Keratinocyte (primary cell): ENCODE measurements at regions not wholly inside any gene's neighbourhood (a gene's known extent, or its start where the extent isn't known, plus 50 kb on each side); places are given as distances from the start of the nearest gene placed in this dataset.

ENCODE experiments used
- DNase-seq: peaks from one replicate; pipeline ENCODE4 v3.0.0-alpha.2; 2011; ENCODE audit warnings: low read depth, missing footprints, low spot score
- FAIRE-seq: peaks from 2 replicates; lab custom pipeline; 2011; peaks lifted over from hg19 to GRCh38; lab: Jason Lieb, UNC
- H2AFZ ChIP-seq: 2 replicates; pipeline ENCODE4 v1.6.0; 2012; ENCODE audit warnings: low read length, control low read depth, inconsistent platforms; ENCODE audit not compliant: control insufficient read depth
- H3K27ac ChIP-seq: 2 replicates; pipeline ENCODE4 v1.5.1; 2011; ENCODE audit warnings: low read length; ENCODE audit not compliant: control insufficient read depth, insufficient read depth
- H3K27me3 ChIP-seq: 3 replicates; pipeline ENCODE4 v1.6.0; 2011; ENCODE audit warnings: low read length; ENCODE audit not compliant: control insufficient read depth, insufficient read depth; ENCODE audit errors: extremely low read depth
- H3K36me3 ChIP-seq, 2 experiments: 2 replicates in 1 of 2; 3 replicates in 1 of 2; pipeline ENCODE4 v1.5.1; 2011; ENCODE audit warnings: low read length in 2 of 2, mild to moderate bottlenecking in 1 of 2; ENCODE audit not compliant: control insufficient read depth in 2 of 2, insufficient read depth in 2 of 2; ENCODE audit errors: extremely low read depth in 1 of 2
- H3K4me1 ChIP-seq: 3 replicates; pipeline ENCODE4 v1.5.1; 2011; ENCODE audit warnings: low read length; ENCODE audit not compliant: control insufficient read depth, insufficient read depth; ENCODE audit errors: extremely low read depth
- H3K4me2 ChIP-seq: 3 replicates; pipeline ENCODE4 v1.6.0; 2011; ENCODE audit warnings: low read depth, low read length; ENCODE audit not compliant: control insufficient read depth, insufficient read depth; ENCODE audit errors: extremely low read depth
- H3K4me3 ChIP-seq, 3 experiments: fragments of 200-600 bp in 1 of 3; sonication (generic) in 1 of 3; 2 replicates in 2 of 3; 3 replicates in 1 of 3; pipeline ENCODE4 v1.5.1; 2011 to 2016; ENCODE audit warnings: low read length in 3 of 3, mild to moderate bottlenecking in 3 of 3, control low read depth in 2 of 3, inconsistent platforms in 1 of 3, low read depth in 1 of 3, mixed read lengths in 1 of 3, mixed run types in 1 of 3, moderate library complexity in 1 of 3; ENCODE audit not compliant: control insufficient read depth in 2 of 3, insufficient read depth in 2 of 3; ENCODE audit errors: extremely low read depth in 1 of 3
- H3K79me2 ChIP-seq: 2 replicates; pipeline ENCODE4 v1.6.0; 2012; ENCODE audit warnings: low read length; ENCODE audit not compliant: control insufficient read depth, insufficient read depth
- H3K9ac ChIP-seq: 3 replicates; pipeline ENCODE4 v1.6.0; 2011; ENCODE audit warnings: low read length; ENCODE audit not compliant: control insufficient read depth, insufficient read depth; ENCODE audit errors: extremely low read depth
- H3K9me1 ChIP-seq: 3 replicates; pipeline ENCODE4 v1.6.0; 2011; ENCODE audit warnings: low read length; ENCODE audit not compliant: control insufficient read depth, insufficient read depth; ENCODE audit errors: extremely low read depth
- H3K9me3 ChIP-seq: 2 replicates; pipeline ENCODE4 v1.5.1; 2012; ENCODE audit warnings: low read depth, low read length; ENCODE audit not compliant: control insufficient read depth
- H4K20me1 ChIP-seq: 3 replicates; pipeline ENCODE4 v1.6.0; 2011; ENCODE audit warnings: low read length; ENCODE audit not compliant: control insufficient read depth, insufficient read depth; ENCODE audit errors: extremely low read depth
- CTCF ChIP-seq, 3 experiments: IDR thresholded peaks in 1 of 3; conservative IDR thresholded peaks in 1 of 3; optimal IDR thresholded peaks in 1 of 3; 2 replicates in 2 of 3; 3 replicates in 1 of 3; pipeline versions ENCODE3 to v1.5.1; 2011; ENCODE audit warnings: low read length in 3 of 3, mild to moderate bottlenecking in 3 of 3, moderate library complexity in 2 of 3, control low read depth in 1 of 3, inconsistent platforms in 1 of 3; ENCODE audit not compliant: insufficient read depth in 2 of 3; ENCODE audit errors: extremely low read depth in 1 of 3
- EZH2 ChIP-seq: IDR thresholded peaks from one replicate; pipeline ENCODE4 v1.6.1; 2012; ENCODE audit warnings: inconsistent platforms, mild to moderate bottlenecking, low read length, moderate library complexity
- dilution Hi-C: fragments of 300-500 bp; cut with MboI; formaldehyde crosslinking; loops from one replicate; pipeline ENCODE4 v1.7.0; 2020; ENCODE audit warnings: low sequenced_read_pairs; ENCODE audit not compliant: extremely low pct_ligation_motif_present

- no peak for FAIRE-seq
These were observed 177.9 kb downstream of the CETN3 start for GRCh38 chr5:90231688-90232087.

GRCh38 chr5:90227683-90228082, 181.9 kb downstream of the CETN3 start:
- Histone ChIP-seq H3K9me3 (no peaks in the 10 kb centered on the region), H4K20me1 (no peaks in the 10 kb centered on the region), H3K79me2 (no peaks in the 10 kb centered on the region), H2AFZ (no peak overlapping the region), H3K27me3 (no peaks in the 10 kb centered on the region), H3K4me1 (no peaks in the 10 kb centered on the region), H3K27ac (no peak overlapping the region), H3K4me3 (no peak overlapping the region), H3K36me3 (no peaks in the 10 kb centered on the region), H3K9me1 (no peaks in the 10 kb centered on the region), H3K9ac (no peak overlapping the region), H3K4me2 (no peak overlapping the region)
- no peak for TF ChIP-seq CTCF (optimal IDR thresholded peaks at IDR 0.05 in 1 of 3, IDR thresholded peaks at IDR 0.05 in 1 of 3, conservative IDR thresholded peaks at IDR 0.05 in 1 of 3; ENCODE audit: extremely low read depth in 1 of 3, insufficient read depth in 2 of 3, low read length in 3 of 3)
- TF ChIP-seq EZH2, result no peak
- FAIRE-seq (no peak), DNase-seq (no peak)
- dilution Hi-C loops, result no loop called here

More at GRCh38 chr5:90231688-90232087, 177.9 kb downstream of the CETN3 start:
- Histone ChIP-seq H3K9me1 (no peaks in the 10 kb centered on the region), H3K4me2 (no peak overlapping the region), H3K27ac (no peak overlapping the region), H2AFZ (no peak overlapping the region), H3K9me3 (no peaks in the 10 kb centered on the region), H4K20me1 (no peaks in the 10 kb centered on the region), H3K27me3 (no peaks in the 10 kb centered on the region), H3K4me3 (no peak overlapping the region), H3K9ac (no peak overlapping the region), H3K36me3 (no peaks in the 10 kb centered on the region), H3K4me1 (no peaks in the 10 kb centered on the region), H3K79me2 (no peaks in the 10 kb centered on the region)
- no peak for DNase-seq
- no peak for TF ChIP-seq EZH2
- TF ChIP-seq CTCF (optimal IDR thresholded peaks at IDR 0.05 in 1 of 3, IDR thresholded peaks at IDR 0.05 in 1 of 3, conservative IDR thresholded peaks at IDR 0.05 in 1 of 3; ENCODE audit: extremely low read depth in 1 of 3, insufficient read depth in 2 of 3, low read length in 3 of 3), result no peak
- dilution Hi-C loops, result no loop called here
